PC-9 (cell line): ENCODE measurements at regions not wholly inside any gene's neighbourhood (a gene's known extent, or its start where the extent isn't known, plus 50 kb on each side); places are given as distances from the start of the nearest gene placed in this dataset.

Experiments
- BruUV-seq: library from RNA; stranded (reverse); fragments of 400-500 nt; replicated peaks from 2 replicates; lab custom pipeline; 2021; lab: Mats Ljungman, UMichigan
- CTCF ChIA-PET: fragments of 300-600 bp; sonication (Branson Sonifier 250); formaldehyde crosslinking; loops from one replicate; lab custom pipeline; 2022; ENCODE audit warnings: antibody characterized with exemption; lab: Charles Lee
- POLR2A ChIA-PET: fragments of 300-600 bp; sonication (Branson Sonifier 250); formaldehyde crosslinking; loops from one replicate; lab custom pipeline; 2022; ENCODE audit warnings: antibody characterized with exemption; ENCODE audit not compliant: unreplicated experiment; lab: Charles Lee
- DNase-seq, 2 experiments: peaks; one replicate each; pipeline versions ENCODE4 v3.0.0 to v3.0.0-alpha.2; 2015 to 2022; ENCODE audit warnings: mixed read lengths in 1 of 2
- H2AFZ ChIP-seq: fragments of 200-600 bp; sonication (generic); 2 replicates; pipeline ENCODE4 v1.8.1; 2017; ENCODE audit warnings: antibody characterized with exemption
- H3F3A ChIP-seq: fragments of 200-600 bp; sonication (generic); 2 replicates; pipeline ENCODE4 v1.8.1; 2017; ENCODE audit warnings: antibody characterized with exemption, mild to moderate bottlenecking, low read depth; ENCODE audit not compliant: insufficient read depth
- H3K27ac ChIP-seq: fragments of 200-600 bp; sonication (generic); 2 replicates; pipeline ENCODE4 v1.6.1; 2016; ENCODE audit warnings: mixed run types
- H3K27me3 ChIP-seq: fragments of 200-600 bp; sonication (generic); 2 replicates; pipeline ENCODE4 v1.6.1; 2016; ENCODE audit warnings: low read depth, mixed run types; ENCODE audit not compliant: insufficient read depth
- H3K36me3 ChIP-seq: fragments of 200-600 bp; sonication (generic); 2 replicates; pipeline ENCODE4 v1.6.1; 2016; ENCODE audit warnings: low read depth, mixed run types
- H3K4me1 ChIP-seq: fragments of 200-600 bp; sonication (generic); replicated peaks from 2 replicates; pipeline ENCODE4 v1.6.1; 2016; ENCODE audit warnings: mixed run types; ENCODE audit not compliant: insufficient read depth
- H3K4me2 ChIP-seq: fragments of 200-600 bp; sonication (generic); 2 replicates; pipeline ENCODE4 v1.6.1; 2017; ENCODE audit warnings: mixed run types
- H3K4me3 ChIP-seq: fragments of 200-600 bp; sonication (generic); 2 replicates; pipeline ENCODE4 v1.6.1; 2016; ENCODE audit warnings: mixed run types
- H3K79me2 ChIP-seq: fragments of 200-600 bp; sonication (generic); 2 replicates; pipeline ENCODE4 v1.6.1; 2017; ENCODE audit warnings: low read depth, mixed run types
- H3K9me2 ChIP-seq: fragments of 200-600 bp; sonication (generic); 2 replicates; pipeline ENCODE4 v1.8.1; 2017; ENCODE audit warnings: mild to moderate bottlenecking; ENCODE audit not compliant: insufficient read depth
- H3K9me3 ChIP-seq: fragments of 200-600 bp; sonication (generic); 2 replicates; pipeline ENCODE4 v1.8.1; 2016; ENCODE audit warnings: low read depth; ENCODE audit not compliant: insufficient read depth
- H4K20me1 ChIP-seq: fragments of 200-600 bp; sonication (generic); 2 replicates; pipeline ENCODE4 v1.8.1; 2017; ENCODE audit not compliant: insufficient read depth
- CTCF ChIP-seq: fragments of 200-600 bp; sonication (generic); conservative IDR thresholded peaks from 2 replicates; pipeline ENCODE4 v1.6.1; 2017; ENCODE audit warnings: mixed run types, antibody characterized with exemption, mild to moderate bottlenecking, moderate library complexity
- EZH2 ChIP-seq: fragments of 200-600 bp; sonication (generic); IDR thresholded peaks from 2 replicates; pipeline ENCODE4 v1.8.0; 2017; ENCODE audit warnings: antibody characterized with exemption, low read depth
- intact Hi-C: fragments of 100-400 bp; cut with micrococcal nuclease; formaldehyde crosslinking; loops from one replicate; pipeline ENCODE4 v1.10.0; 2022; ENCODE audit not compliant: unreplicated experiment

DNA sequence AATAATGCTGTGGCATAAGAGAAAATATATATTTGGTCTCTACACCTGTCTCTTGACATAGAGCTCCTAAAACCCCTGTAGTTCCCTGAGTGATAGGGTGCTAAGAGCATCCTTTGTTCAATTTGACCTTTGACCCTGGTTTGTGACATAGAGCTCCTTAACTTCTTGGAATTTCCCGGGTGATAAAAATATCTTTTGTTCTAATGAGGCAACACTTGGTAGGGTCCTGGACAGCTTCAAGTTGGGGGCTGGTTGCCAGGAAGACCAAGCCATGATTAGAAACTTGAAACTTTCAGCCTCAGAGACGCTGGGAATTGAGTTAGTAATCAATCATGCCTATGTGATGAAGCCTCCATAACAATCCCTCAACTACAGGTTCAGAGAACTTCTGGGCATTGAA is 105.4 kb downstream of the CASP12 start:
- no peaks in the 10 kb centered on the region for H3K9me2 ChIP-seq
- TF ChIP-seq EZH2 (no peak), CTCF (no peak)
- intact Hi-C loops: no loop called here
- H4K20me1 ChIP-seq: no peaks in the 10 kb centered on the region
- no peaks in the 10 kb centered on the region for H3K36me3 ChIP-seq
- H3K4me2 ChIP-seq: no peak overlapping the region
- POLR2A ChIA-PET: no interaction called here
- H3K27me3 ChIP-seq: no peaks in the 10 kb centered on the region
- no peak overlapping the region for H3K4me3 ChIP-seq
- BruUV-seq: no TSS peak
- no peak for DNase-seq
- no peaks in the 10 kb centered on the region for H3K79me2 ChIP-seq
- CTCF ChIA-PET: no interaction called here
- H3K4me1 ChIP-seq: no peaks in the 10 kb centered on the region
- H3K9me3 ChIP-seq: peaks cover 5% of the 10 kb centered on the region
- H3F3A ChIP-seq: no peaks in the 10 kb centered on the region
- no peak overlapping the region for H3K27ac ChIP-seq
- no peak overlapping the region for H2AFZ ChIP-seq

GRCh38 chr11:104791896-104792295 is 106.4 kb downstream of the CASP12 start:
- Histone ChIP-seq H3K9me2 (no peaks in the 10 kb centered on the region), H3K27me3 (no peaks in the 10 kb centered on the region), H3K4me1 (no peaks in the 10 kb centered on the region), H3K27ac (no peak overlapping the region), H3K79me2 (no peaks in the 10 kb centered on the region), H3K36me3 (no peaks in the 10 kb centered on the region), H2AFZ (no peak overlapping the region), H3K9me3 (peaks cover 5% of the 10 kb centered on the region), H3K4me3 (no peak overlapping the region), H3K4me2 (no peak overlapping the region), H3F3A (no peaks in the 10 kb centered on the region), H4K20me1 (no peaks in the 10 kb centered on the region)
- CTCF ChIA-PET: no interaction called here
- POLR2A ChIA-PET: no interaction called here
- no peak for DNase-seq
- BruUV-seq: no TSS peak
- TF ChIP-seq EZH2 (no peak), CTCF (no peak)
- intact Hi-C loops: no loop called here

GRCh38 chr11:104784684-104785460 is 113.4 kb downstream of the CASP12 start:
- no peaks in the 10 kb centered on the region for H3K36me3 ChIP-seq
- H3K9me2 ChIP-seq: no peaks in the 10 kb centered on the region
- no peaks in the 10 kb centered on the region for H3F3A ChIP-seq
- TF ChIP-seq CTCF (no peak), EZH2 (no peak)
- H3K27me3 ChIP-seq: no peaks in the 10 kb centered on the region
- no peaks in the 10 kb centered on the region for H3K9me3 ChIP-seq
- intact Hi-C loops: no loop called here
- H4K20me1 ChIP-seq: no peaks in the 10 kb centered on the region
- ChIA-PET CTCF (no interaction called here), POLR2A (no interaction called here)
- H3K4me2 ChIP-seq: no peak overlapping the region
- no TSS peak for BruUV-seq
- no peak overlapping the region for H3K27ac ChIP-seq
- H3K4me1 ChIP-seq: no peaks in the 10 kb centered on the region; the same call in 1 of the 2 replicates
- peak in 1 of 2 experiments; percentile 80 for DNase-seq
- no peaks in the 10 kb centered on the region for H3K79me2 ChIP-seq
- H2AFZ ChIP-seq: no peak overlapping the region
- no peak overlapping the region for H3K4me3 ChIP-seq
